Ovary (tissue), 3 donors: ENCODE measurements at regions not wholly inside any gene's neighbourhood (a gene's known extent, or its start where the extent isn't known, plus 50 kb on each side); places are given as distances from the start of the nearest gene placed in this dataset.

Experiments
- POLR2A ChIP-seq: fragments of 450-650 bp; IDR thresholded peaks from one replicate; pipeline ENCODE4 v1.6.1; 2017; ENCODE audit warnings: antibody characterized with exemption, mild to moderate bottlenecking, moderate library complexity
- TF ChIP-seq, protein P1 (sequence below), 3 donors: fragments of 450-650 bp in 2 of 3; fragments of 200-600 bp in 1 of 3; IDR thresholded peaks; one replicate each; pipeline versions ENCODE4 v1.5.1 to v1.8.0; 2016 to 2022; ENCODE audit warnings: antibody characterized with exemption in 3 of 3, mild to moderate bottlenecking in 1 of 3
- donor health status: DM: no; HTN: no; CAD: no.

DNA sequence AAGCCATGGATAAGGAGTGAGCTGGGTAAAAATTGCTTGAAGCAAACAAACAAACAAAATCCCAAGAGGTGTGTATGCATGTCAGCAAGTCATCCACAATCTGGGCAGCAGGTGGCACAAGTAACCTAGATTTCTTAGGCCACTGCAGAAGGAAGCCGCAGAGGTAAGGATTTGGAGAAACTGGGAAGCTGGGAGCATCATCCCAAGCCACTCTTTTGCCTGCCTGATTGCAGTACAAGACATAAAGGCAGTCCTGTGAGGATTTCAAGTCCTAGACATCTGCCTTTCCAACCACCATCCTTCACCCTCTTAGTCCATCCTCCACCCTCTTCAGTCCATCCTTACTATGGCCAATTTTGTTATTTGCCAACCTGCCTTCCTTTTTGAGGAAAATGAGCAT, 67.2 kb upstream of the BMAL1 start:
- TF ChIP-seq, protein P1, sequence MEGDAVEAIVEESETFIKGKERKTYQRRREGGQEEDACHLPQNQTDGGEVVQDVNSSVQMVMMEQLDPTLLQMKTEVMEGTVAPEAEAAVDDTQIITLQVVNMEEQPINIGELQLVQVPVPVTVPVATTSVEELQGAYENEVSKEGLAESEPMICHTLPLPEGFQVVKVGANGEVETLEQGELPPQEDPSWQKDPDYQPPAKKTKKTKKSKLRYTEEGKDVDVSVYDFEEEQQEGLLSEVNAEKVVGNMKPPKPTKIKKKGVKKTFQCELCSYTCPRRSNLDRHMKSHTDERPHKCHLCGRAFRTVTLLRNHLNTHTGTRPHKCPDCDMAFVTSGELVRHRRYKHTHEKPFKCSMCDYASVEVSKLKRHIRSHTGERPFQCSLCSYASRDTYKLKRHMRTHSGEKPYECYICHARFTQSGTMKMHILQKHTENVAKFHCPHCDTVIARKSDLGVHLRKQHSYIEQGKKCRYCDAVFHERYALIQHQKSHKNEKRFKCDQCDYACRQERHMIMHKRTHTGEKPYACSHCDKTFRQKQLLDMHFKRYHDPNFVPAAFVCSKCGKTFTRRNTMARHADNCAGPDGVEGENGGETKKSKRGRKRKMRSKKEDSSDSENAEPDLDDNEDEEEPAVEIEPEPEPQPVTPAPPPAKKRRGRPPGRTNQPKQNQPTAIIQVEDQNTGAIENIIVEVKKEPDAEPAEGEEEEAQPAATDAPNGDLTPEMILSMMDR (IDR thresholded peaks at IDR 0.05), result peak; percentile 46 to 67 (median 65)
- TF ChIP-seq POLR2A, result no peak
